ENCODE measurements at regions not wholly inside any gene's neighbourhood (a gene's known extent, or its start where the extent isn't known, plus 50 kb on each side); places are given as distances from the start of the nearest gene placed in this dataset.
"Not testable (repeated sequence)": the region's sequence is repeated elsewhere in the genome, so short reads cannot be mapped to it uniquely, and the experiment has no call there.

DNA sequence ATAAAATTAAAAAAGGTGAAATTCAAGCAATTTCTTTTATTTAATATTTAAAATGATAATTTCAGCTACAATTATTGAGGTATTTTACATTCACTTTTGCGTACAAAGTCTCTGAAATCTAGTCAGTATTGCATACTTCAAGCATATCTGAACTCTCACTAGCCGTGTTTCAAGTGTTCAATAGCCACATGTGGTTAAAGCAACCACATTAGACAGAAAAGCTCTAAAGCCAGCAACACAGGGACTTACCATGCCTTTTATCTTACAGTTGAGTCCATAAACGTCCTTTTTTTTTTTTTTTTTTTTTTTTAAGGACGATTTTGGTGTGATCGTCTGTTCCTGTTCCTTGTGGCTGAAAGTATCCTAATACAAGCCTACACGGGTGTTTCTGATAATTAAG is 257.0 kb upstream of the RGMA start:
- H3K4me3 ChIP-seq, result no peak overlapping the region
- no peaks in the 10 kb centered on the region for H3K36me3 ChIP-seq
- TF ChIP-seq, protein P1, sequence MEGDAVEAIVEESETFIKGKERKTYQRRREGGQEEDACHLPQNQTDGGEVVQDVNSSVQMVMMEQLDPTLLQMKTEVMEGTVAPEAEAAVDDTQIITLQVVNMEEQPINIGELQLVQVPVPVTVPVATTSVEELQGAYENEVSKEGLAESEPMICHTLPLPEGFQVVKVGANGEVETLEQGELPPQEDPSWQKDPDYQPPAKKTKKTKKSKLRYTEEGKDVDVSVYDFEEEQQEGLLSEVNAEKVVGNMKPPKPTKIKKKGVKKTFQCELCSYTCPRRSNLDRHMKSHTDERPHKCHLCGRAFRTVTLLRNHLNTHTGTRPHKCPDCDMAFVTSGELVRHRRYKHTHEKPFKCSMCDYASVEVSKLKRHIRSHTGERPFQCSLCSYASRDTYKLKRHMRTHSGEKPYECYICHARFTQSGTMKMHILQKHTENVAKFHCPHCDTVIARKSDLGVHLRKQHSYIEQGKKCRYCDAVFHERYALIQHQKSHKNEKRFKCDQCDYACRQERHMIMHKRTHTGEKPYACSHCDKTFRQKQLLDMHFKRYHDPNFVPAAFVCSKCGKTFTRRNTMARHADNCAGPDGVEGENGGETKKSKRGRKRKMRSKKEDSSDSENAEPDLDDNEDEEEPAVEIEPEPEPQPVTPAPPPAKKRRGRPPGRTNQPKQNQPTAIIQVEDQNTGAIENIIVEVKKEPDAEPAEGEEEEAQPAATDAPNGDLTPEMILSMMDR (IDR thresholded peaks at IDR 0.05), result no peak
- no peaks in the 10 kb centered on the region for H3K4me1 ChIP-seq
- H3K27ac ChIP-seq, result no peak overlapping the region
- no peaks in the 10 kb centered on the region for H3K27me3 ChIP-seq
- DNase-seq, result no peak
- no peak overlapping the region for H3K9ac ChIP-seq (ENCODE audit: low read depth in 2 of 2, low read length in 2 of 2)
- no peaks in the 10 kb centered on the region for H3K9me3 ChIP-seq
- intact Hi-C loops (cut with DNase I), result no loop called here

DNA sequence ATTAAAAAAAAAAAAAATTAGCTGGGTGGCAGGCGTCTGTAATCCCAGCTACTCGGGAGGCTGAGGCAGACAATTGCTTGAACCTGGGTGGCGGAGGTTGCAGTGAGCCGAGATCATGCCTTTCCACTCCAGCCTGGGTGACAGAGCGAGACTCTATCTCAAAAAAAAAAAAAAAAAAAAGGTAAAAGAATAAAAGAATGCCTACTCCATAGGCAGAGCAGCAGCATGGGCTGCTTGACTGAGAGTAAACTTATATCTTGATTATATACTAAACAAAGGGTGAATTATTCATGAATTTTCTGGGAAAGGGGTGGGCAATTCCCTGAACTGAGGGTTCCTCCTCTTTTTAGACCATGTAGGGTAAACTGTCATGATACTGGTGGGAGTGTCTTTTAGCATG is 254.4 kb upstream of the RGMA start:
- intact Hi-C loops (cut with DNase I); H3K9me3 ChIP-seq; H3K9ac ChIP-seq (ENCODE audit: low read depth in 2 of 2, low read length in 2 of 2); DNase-seq; H3K36me3 ChIP-seq; H3K27ac ChIP-seq; H3K4me1 ChIP-seq; H3K27me3 ChIP-seq; H3K4me3 ChIP-seq: not testable (repeated sequence)

DNA sequence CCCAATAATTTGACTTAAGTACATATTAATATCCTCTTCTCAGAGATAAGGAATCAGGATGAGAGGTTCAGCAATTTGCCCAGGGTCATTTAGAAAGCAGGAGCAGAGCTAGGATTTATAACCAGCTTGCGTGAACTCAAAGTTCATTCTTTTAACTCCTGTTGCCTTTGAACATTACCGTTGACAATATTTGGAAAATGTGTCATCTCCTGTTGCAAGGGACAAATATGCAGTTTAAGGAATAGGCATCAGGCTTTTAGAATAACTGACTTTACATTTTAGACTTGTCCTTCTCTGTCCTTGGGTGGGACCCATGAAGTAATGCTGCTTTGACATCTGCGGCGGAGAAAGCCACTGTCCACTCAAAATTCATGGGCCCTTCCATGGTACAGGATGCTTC is 252.2 kb upstream of the RGMA start:
- intact Hi-C loops (cut with DNase I), result no loop called here
- H3K9me3 ChIP-seq, result no peaks in the 10 kb centered on the region
- H3K4me1 ChIP-seq, result no peaks in the 10 kb centered on the region
- no peak overlapping the region for H3K9ac ChIP-seq (ENCODE audit: low read depth in 2 of 2, low read length in 2 of 2)
- TF ChIP-seq, protein P1 (IDR thresholded peaks at IDR 0.05), result no peak
- no peak overlapping the region for H3K4me3 ChIP-seq
- H3K36me3 ChIP-seq, result no peaks in the 10 kb centered on the region
- H3K27me3 ChIP-seq, result no peaks in the 10 kb centered on the region
- DNase-seq, result no peak
- no peak overlapping the region for H3K27ac ChIP-seq

DNA sequence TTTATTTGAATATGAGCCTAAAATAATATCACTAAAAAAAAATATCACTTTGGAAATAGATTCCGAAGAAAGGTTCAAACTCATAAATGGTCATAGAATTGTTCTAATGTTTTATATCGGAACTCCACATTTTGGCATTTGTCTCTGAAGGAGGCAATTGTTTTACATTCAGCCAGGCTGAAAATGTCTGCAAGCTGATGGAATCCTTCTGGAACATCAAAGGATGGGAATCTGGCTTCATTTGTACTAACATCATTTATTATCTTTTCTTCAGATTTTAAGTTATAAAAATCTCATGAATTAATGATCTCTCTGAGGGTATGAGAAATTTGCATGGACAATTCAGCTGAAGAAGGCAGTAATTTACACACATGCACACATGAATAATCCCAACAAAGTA is 251.4 kb upstream of the RGMA start:
- H3K4me1 ChIP-seq, result no peaks in the 10 kb centered on the region
- H3K36me3 ChIP-seq, result no peaks in the 10 kb centered on the region
- no peak overlapping the region for H3K9ac ChIP-seq (ENCODE audit: low read depth in 2 of 2, low read length in 2 of 2)
- no peaks in the 10 kb centered on the region for H3K27me3 ChIP-seq
- no peak overlapping the region for H3K4me3 ChIP-seq
- intact Hi-C loops (cut with DNase I), result no loop called here
- H3K9me3 ChIP-seq, result no peaks in the 10 kb centered on the region
- TF ChIP-seq, protein P1 (IDR thresholded peaks at IDR 0.05), result no peak
- DNase-seq, result no peak
- no peak overlapping the region for H3K27ac ChIP-seq

DNA sequence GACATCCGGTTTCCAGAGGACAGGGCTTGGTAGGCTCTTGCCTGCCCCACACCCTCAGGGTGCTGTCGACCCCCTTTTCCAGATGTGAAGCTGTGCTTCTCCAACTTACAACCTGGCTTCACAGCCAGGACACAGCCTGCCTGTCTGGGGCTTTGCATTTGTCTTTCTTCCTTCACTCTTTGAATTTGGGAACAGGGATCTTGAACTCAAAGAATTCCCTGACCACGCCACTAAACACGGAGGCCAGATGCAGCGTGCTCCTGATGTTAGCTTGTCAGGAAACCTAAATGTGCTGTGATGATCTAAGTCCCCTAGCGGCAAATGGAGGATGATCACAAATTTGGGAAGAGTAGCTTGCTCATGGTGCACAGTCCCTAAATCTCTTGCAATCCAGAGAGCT is 244.8 kb upstream of the RGMA start:
- H3K36me3 ChIP-seq, result no peaks in the 10 kb centered on the region
- H3K27ac ChIP-seq, result no peak overlapping the region
- no peaks in the 10 kb centered on the region for H3K4me1 ChIP-seq
- intact Hi-C loops (cut with DNase I), result no loop called here
- TF ChIP-seq, protein P1 (IDR thresholded peaks at IDR 0.05), result no peak
- H3K9ac ChIP-seq (ENCODE audit: low read depth in 2 of 2, low read length in 2 of 2), result no peak overlapping the region
- H3K9me3 ChIP-seq, result no peaks in the 10 kb centered on the region
- no peak for DNase-seq
- H3K4me3 ChIP-seq, result no peak overlapping the region
- no peaks in the 10 kb centered on the region for H3K27me3 ChIP-seq

DNA sequence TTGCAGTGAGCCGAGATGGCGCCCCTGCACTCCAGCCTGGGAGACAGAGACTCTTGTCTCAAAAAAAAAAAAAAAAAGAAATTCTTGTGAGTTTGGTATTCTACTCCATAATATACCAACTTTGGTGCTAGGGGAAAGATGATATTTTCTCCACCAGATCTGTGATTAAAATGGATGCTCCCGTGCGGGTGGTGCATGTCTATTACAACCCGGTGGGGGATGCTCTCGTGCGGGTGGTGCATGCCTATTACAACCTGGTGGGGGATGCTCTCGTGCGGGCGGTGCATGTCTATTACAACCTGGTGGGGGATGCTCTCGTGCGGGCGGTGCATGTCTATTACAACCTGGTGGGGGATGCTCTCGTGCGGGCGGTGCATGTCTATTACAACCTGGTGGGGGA is 244.1 kb upstream of the RGMA start:
- H3K4me3 ChIP-seq; H3K36me3 ChIP-seq; DNase-seq; H3K27me3 ChIP-seq; H3K27ac ChIP-seq; intact Hi-C loops (cut with DNase I); H3K9ac ChIP-seq (ENCODE audit: low read depth in 2 of 2, low read length in 2 of 2); H3K4me1 ChIP-seq; H3K9me3 ChIP-seq: not testable (repeated sequence)

DNA sequence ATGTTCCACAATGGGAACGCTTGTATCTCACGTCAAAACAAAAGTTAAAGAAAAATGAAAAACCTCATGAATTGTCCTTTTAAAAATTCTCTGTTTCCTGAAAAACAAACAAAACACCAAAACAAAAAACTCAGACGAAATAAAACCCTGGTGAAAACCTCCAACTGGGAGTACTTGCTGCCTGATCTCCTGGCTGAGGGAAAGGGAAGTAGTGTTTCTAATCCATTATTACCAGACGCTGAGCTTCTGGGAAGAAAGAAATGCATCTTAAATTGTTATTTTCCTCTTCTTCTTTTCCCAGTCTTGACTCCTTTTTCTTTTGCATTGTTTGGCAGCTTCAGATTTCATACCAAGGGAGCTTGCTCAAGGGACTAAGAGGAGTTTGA is 243.2 kb upstream of the RGMA start:
- no peaks in the 10 kb centered on the region for H3K36me3 ChIP-seq
- no peak overlapping the region for H3K4me3 ChIP-seq
- no peak overlapping the region for H3K9ac ChIP-seq (ENCODE audit: low read depth in 2 of 2, low read length in 2 of 2)
- H3K4me1 ChIP-seq, result no peaks in the 10 kb centered on the region
- no peaks in the 10 kb centered on the region for H3K27me3 ChIP-seq
- TF ChIP-seq, protein P1 (IDR thresholded peaks at IDR 0.05), result no peak
- no peak overlapping the region for H3K27ac ChIP-seq
- intact Hi-C loops (cut with DNase I), result no loop called here
- DNase-seq, result no peak
- no peaks in the 10 kb centered on the region for H3K9me3 ChIP-seq
